ENCODE measurements at regions not wholly inside any gene's neighbourhood (a gene's known extent, or its start where the extent isn't known, plus 50 kb on each side); places are given as distances from the start of the nearest gene placed in this dataset.

GRCh38 chr3:29156086-29156715 lies 124.7 kb upstream of the RBMS3 start:
- TF ChIP-seq EZH2 (IDR thresholded peaks at IDR 0.05), result no peak
- TF ChIP-seq POLR2AphosphoS5 (IDR thresholded peaks at IDR 0.05; ENCODE audit: borderline replicate concordance, low read depth, low read length), result no peak
- TF ChIP-seq FOXP2 (optimal IDR thresholded peaks at IDR 0.05; ENCODE audit: control extremely low read depth, extremely low read length, insufficient read depth), result no peak

Measured in SK-N-MC (cell line).